NCI-H1417 (cell line): ENCODE measurements at regions not wholly inside any gene's neighbourhood (a gene's known extent, or its start where the extent isn't known, plus 50 kb on each side); places are given as distances from the start of the nearest gene placed in this dataset.

ENCODE experiments used
- DNase-seq, 3 experiments: peaks; one replicate each; lab custom pipeline; 2025; lab: John Stamatoyannopoulos, UW

DNA sequence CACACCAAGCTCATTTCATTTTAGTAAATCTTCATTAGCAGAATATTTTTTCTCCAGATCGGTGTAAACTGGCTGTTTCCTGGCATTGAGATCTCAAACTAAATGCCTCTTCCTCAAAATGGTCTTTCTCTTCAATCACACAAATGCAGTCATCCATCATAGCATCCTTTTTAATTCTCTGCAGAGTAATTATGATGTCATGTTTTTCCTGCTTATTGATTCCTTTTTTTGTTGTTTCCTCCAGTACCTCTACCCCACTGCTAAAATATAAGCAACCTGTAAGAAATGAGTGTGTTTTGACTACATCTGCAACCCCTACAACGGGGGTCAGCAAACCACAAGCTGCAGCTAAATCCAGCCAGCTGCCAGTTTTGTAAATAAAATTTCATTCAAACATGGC, 65.6 kb upstream of the TOM1L1 start:
- DNase-seq = no peak

DNA sequence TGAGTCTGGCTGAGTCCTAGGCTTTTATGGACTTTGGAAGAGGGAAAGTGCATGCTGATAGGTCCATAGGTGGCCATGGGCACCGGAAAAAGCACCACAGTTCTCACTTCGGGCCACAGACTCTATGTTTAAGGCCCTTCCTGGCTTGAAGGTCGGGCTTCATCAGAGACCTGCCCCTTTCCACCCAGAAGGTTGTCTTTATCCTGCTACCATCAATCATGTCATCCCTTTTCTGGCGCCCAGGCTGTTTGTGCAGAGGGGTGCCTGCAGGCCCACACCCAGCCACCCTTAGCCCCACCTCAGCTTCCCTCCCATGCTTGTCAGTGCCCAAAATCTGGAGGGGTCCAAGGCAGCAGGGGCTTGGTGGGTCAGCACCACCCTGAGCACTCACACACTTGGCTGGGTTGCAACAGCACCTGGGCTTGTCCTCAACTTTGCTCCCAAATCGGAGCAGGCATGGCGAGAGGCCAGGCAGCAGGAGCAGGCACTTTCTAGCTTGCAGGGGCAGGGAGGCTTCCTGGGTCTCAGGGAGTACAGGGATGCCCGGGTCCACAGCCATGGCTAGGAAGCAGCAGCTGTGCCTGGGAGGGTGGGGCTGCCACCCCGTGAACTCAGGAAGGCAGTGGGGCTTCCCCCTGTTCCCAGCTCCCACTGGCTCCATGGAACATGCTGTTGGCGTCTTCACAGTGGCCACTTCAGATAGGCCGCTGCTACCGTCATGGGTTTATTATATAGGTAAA, 63.8 kb upstream of the TOM1L1 start:
- DNase-seq = no peak

DNA sequence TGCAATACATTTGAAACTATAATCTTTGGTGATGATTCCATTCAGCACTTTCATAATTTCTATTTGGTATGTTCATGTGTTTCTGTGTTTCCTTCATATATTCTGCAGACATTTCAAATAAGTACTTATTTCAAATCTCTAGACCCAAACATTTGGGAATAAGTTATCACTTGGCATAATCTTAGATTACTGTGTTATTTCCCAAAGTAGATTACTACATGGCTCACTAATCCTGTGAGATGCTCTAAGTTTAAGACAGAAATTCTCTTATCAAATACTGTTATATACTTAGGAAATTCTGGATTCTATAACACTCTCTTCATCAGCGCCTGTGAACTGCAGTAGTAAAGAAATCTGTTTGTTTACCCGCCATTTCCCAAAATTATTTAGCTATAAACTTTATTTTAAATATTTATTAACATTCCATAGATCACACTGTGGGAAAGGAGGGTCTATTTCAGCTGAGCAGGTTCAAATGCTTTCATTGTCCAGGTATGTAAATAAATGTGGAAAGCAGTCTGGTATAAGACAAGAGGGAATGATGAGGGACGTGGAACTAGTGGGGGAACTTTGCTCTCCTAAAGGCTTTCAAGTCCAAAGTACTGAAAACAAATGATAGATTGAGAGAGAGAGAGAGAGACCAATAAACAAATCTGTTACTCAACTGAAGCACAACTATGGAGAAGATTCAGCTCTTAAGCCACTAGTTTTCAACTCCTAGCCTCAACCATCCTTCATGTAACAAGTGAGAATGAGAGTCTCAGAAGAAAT, 61.8 kb upstream of the TOM1L1 start:
- DNase-seq = no peak

- DNase-seq = no peak
Measured at GRCh38 chr17:54839447-54839846, 61.2 kb upstream of the TOM1L1 start.

DNA sequence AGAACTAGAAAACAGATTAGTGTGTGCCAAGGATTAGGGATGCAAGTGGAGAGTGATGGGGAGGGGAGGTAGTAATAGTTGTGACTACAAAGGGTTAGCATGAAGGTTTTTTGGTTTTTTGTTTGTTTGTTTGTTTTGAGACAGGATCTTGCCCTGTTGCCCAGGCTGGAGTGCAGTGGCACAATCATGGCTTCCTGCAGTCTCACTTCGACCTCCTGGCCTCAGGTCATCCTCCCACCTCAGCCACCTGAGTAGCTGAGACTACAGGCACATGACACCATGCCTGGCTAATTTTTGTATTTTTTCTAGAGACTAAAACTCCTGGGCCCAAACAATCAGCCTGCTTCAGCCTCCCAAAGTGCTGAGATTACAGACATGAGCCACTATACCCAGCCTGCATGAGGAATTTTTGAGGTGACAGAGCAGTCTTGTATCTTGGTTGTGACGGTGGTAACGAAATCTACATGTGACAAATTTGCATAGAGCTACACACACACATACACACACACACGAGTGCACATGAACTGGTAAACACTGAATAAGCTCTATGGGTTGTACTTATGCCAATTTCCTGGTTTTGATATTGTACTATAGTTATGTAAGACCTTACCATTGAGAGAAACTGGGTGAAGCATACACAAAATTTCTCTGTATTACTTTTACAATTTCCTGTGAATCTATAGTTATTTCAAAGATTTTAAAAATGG, 59.6 kb upstream of the TOM1L1 start:
- DNase-seq = no peak

DNA sequence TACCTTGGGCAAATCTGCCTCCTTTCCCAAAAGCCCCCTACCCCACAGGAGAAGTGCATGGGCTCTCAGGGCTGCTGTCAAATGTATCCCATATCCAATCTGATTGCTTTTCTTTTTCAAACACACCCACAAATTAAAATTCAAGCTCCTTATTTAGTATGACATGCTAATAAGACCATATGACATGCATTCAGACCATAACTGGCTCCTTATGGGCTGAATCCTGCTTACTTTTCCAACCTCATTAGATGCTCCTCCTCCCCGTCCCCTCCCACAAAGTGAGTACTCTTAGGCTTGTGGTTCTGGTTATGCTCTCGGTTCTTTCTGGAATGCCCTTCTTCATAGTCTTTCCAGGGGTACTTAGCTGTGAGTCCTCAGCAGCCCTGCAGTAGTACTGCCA, 59.0 kb upstream of the TOM1L1 start:
- DNase-seq = no peak

- no peak for DNase-seq
Measured at GRCh38 chr17:54844233-54844632, 56.4 kb upstream of the TOM1L1 start.

GRCh38 chr17:54848368-54848987, 52.2 kb upstream of the TOM1L1 start:
- DNase-seq = no peak

DNA sequence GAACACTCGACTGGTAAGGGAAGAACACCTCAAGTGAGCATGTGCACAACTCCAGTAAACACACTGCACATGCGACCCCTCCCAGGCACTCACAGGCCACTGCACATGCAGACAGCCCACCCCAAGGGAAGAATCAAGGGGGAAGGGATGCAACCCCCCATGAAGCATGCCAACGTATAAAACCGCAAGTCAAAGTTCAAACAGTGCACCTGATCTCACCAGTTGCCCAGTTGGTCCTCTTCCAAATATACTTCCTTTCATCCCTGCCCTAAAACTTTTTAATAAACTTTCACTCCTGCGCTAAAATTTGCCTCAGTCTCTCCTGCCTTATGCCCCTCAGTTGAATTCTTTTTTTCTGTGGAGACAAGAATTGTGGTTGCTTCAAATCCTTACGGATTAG, 51.0 kb upstream of the TOM1L1 start:
- no peak for DNase-seq
